Astrocyte of the spinal cord (primary cell): ENCODE measurements at regions not wholly inside any gene's neighbourhood (a gene's known extent, or its start where the extent isn't known, plus 50 kb on each side); places are given as distances from the start of the nearest gene placed in this dataset.

Experiments used
- DNase-seq: peaks from one replicate; pipeline ENCODE4 v3.0.0; 2011; ENCODE audit warnings: low read depth, low spot score
- H3K4me3 ChIP-seq: 2 replicates; pipeline ENCODE4 v1.5.1; 2011; ENCODE audit warnings: low read depth, mild to moderate bottlenecking, low read length, moderate library complexity
- CTCF ChIP-seq: IDR thresholded peaks from 2 replicates; pipeline ENCODE4 v1.5.1; 2012; ENCODE audit warnings: low read depth, mild to moderate bottlenecking, low read length, inconsistent platforms
- in situ Hi-C: cut with HindIII; loops from 2 replicates; pipeline ENCODE4 v1.10.0; 2017; ENCODE audit warnings: low sequenced_read_pairs

GRCh38 chr3:144409319-144409718 is 437.7 kb downstream of the DIPK2A start:
- no peak overlapping the region for H3K4me3 ChIP-seq
- no peak for TF ChIP-seq CTCF
- in situ Hi-C loops: no loop called here
- no peak for DNase-seq

- no peak for DNase-seq
- in situ Hi-C loops: no loop called here
- no peak for TF ChIP-seq CTCF
- no peak overlapping the region for H3K4me3 ChIP-seq
Measured at GRCh38 chr3:144413068-144413467, 441.4 kb downstream of the DIPK2A start.

DNA sequence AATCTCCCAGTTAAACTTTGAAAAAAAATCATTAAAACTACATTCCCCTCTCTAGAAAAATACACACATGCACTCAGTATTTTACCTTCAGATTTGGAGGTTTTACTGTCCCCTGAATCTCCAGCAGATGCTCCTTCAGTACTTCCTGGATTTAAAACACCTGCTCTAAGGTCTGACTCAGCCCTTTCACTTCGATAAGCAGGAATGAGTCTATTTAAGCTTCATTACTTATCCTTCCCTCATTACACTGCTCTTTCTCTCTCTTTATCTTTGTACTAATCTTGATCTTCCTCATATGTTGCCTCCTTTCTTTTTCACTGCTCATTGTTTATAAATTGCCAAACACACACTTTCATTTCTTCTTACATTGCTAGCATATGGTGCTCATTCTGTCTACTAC is 443.9 kb downstream of the DIPK2A start:
- DNase-seq: no peak
- H3K4me3 ChIP-seq: no peak overlapping the region
- TF ChIP-seq CTCF: no peak
- in situ Hi-C loops: no loop called here

- H3K4me3 ChIP-seq: no peak overlapping the region
- DNase-seq: no peak
- TF ChIP-seq CTCF: no peak
- in situ Hi-C loops: no loop called here
Measured at GRCh38 chr3:144424606-144425005, 453.0 kb downstream of the DIPK2A start.

DNA sequence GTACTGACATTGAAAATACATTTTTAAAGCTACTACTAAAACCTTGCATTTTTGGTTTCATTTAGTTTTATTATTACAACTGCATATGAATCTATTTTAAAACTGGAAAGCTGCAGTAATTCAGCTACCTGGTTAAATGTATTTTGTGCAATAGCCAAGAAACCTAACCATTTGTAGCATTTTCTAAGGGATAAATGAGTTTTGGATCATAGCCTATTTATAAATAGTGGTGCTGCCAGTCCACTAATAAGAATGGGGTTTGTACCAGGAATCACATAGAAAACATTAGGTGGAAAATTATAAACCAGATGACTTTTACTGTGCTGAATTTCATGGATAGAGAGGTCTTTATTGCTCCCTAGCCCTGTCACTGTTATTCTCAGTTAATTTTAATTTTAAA is 454.7 kb downstream of the DIPK2A start:
- in situ Hi-C loops: no loop called here

GRCh38 chr3:144426967-144427366 is 455.3 kb downstream of the DIPK2A start:
- TF ChIP-seq CTCF: no peak
- in situ Hi-C loops: no loop called here
- no peak overlapping the region for H3K4me3 ChIP-seq
- DNase-seq: no peak

More for the DNA sequence above, 454.7 kb downstream of the DIPK2A start:
- no peak for TF ChIP-seq CTCF
- H3K4me3 ChIP-seq: no peak overlapping the region
- DNase-seq: no peak

- DNase-seq: no peak
- no peak for TF ChIP-seq CTCF
- H3K4me3 ChIP-seq: no peak overlapping the region
- in situ Hi-C loops: no loop called here
Measured at GRCh38 chr3:144429719-144430121, 458.1 kb downstream of the DIPK2A start.
